SK-N-SH treated with all-trans-retinoic acid at 6 μM for 48 hours (cell line): ENCODE measurements at regions not wholly inside any gene's neighbourhood (a gene's known extent, or its start where the extent isn't known, plus 50 kb on each side); places are given as distances from the start of the nearest gene placed in this dataset.

ENCODE experiments used
- ATAC-seq: fragments of 200-7000 bp; cut with Tn5 transposase; 3 replicates; pipeline ENCODE4 v1.9.1; 2020; ENCODE audit warnings: mild to moderate bottlenecking, moderate library complexity
- BACH2 ChIP-seq: fragments of 250-450 bp; sonication (Bioruptor Pico); IDR thresholded peaks from 2 replicates; pipeline ENCODE4 v1.9.0; 2021; ENCODE audit warnings: mild to moderate bottlenecking, borderline replicate concordance
- CREB5 ChIP-seq: fragments of 250-450 bp; sonication (Bioruptor Pico); IDR thresholded peaks from 2 replicates; pipeline ENCODE4 v1.5.1; 2020; ENCODE audit warnings: low read depth, mild to moderate bottlenecking, moderate library complexity
- ESRRG ChIP-seq: fragments of 250-450 bp; sonication (Bioruptor Pico); IDR thresholded peaks from 2 replicates; pipeline ENCODE4 v1.6.1; 2021; ENCODE audit warnings: mild to moderate bottlenecking
- GLIS3 ChIP-seq: fragments of 250-450 bp; sonication (Bioruptor Pico); IDR thresholded peaks from 2 replicates; pipeline ENCODE4 v1.5.0; 2020; ENCODE audit warnings: mild to moderate bottlenecking, moderate library complexity
- ISL1 ChIP-seq: fragments of 250-450 bp; sonication (Bioruptor Pico); IDR thresholded peaks from 2 replicates; pipeline ENCODE4 v2.1.2; 2022; ENCODE audit warnings: mild to moderate bottlenecking, moderate library complexity
- POU6F1 ChIP-seq: fragments of 250-450 bp; sonication (Bioruptor Pico); IDR thresholded peaks from 2 replicates; pipeline ENCODE4 v1.8.0; 2021; ENCODE audit warnings: low read depth, mild to moderate bottlenecking, moderate library complexity, borderline replicate concordance
- SNAI2 ChIP-seq: fragments of 250-450 bp; sonication (Bioruptor Pico); IDR thresholded peaks from 2 replicates; pipeline ENCODE4 v1.5.0; 2020; ENCODE audit warnings: mild to moderate bottlenecking, moderate library complexity
- TOX ChIP-seq: fragments of 250-450 bp; sonication (Bioruptor Pico); IDR thresholded peaks from 2 replicates; pipeline ENCODE4 v1.8.0; 2021; ENCODE audit warnings: mild to moderate bottlenecking, moderate library complexity, borderline replicate concordance
- TSHZ2 ChIP-seq: fragments of 250-450 bp; sonication (Bioruptor Pico); IDR thresholded peaks from 2 replicates; pipeline ENCODE4 v1.5.0; 2020; ENCODE audit warnings: mild to moderate bottlenecking, moderate library complexity
- ZC3H10 ChIP-seq: fragments of 250-450 bp; sonication (Bioruptor Pico); IDR thresholded peaks from 2 replicates; pipeline ENCODE4 v1.5.1; 2021; ENCODE audit warnings: mild to moderate bottlenecking, moderate library complexity
- ZFP30 ChIP-seq: fragments of 450-650 bp; formaldehyde crosslinking; IDR thresholded peaks from 2 replicates; pipeline ENCODE4 v1.5.0; 2022; ENCODE audit warnings: mild to moderate bottlenecking, moderate library complexity

- no peak for TF ChIP-seq POU6F1 (CRISPR knock-in tag)
- no peak for TF ChIP-seq GLIS3 (CRISPR knock-in tag)
- TF ChIP-seq TOX = no peak
- no peak for TF ChIP-seq TSHZ2
- TF ChIP-seq ZFP30 (CRISPR knock-in tag) = no peak
- TF ChIP-seq BACH2 (CRISPR knock-in tag) = no peak
Measured at GRCh38 chr6:24031496-24031895, 94.5 kb upstream of the NRSN1 start (continued).

- ATAC-seq = no peak
- TF ChIP-seq ESRRG (CRISPR knock-in tag) = no peak
- TF ChIP-seq ISL1 (CRISPR knock-in tag) = no peak
- TF ChIP-seq TSHZ2 = no peak
- TF ChIP-seq POU6F1 (CRISPR knock-in tag) = no peak
Measured at GRCh38 chr6:24032896-24033688, 92.9 kb upstream of the NRSN1 start.

- TF ChIP-seq ZC3H10 (CRISPR knock-in tag) (no peak), CREB5 (CRISPR knock-in tag) (no peak), ISL1 (CRISPR knock-in tag) (no peak), TOX (no peak), SNAI2 (no peak), POU6F1 (CRISPR knock-in tag) (no peak), TSHZ2 (no peak)
- TF ChIP-seq, all 23 proteins: peak for 0
- ATAC-seq = no peak
Measured at GRCh38 chr6:24043848-24044247, 82.2 kb upstream of the NRSN1 start.
